Right lobe of liver (tissue), 4 donors: ENCODE measurements at regions not wholly inside any gene's neighbourhood (a gene's known extent, or its start where the extent isn't known, plus 50 kb on each side); places are given as distances from the start of the nearest gene placed in this dataset.

Experiments
- CTCF ChIP-seq, 4 donors: fragments of 200-600 bp in 3 of 4; fragments of 450-650 bp in 1 of 4; IDR thresholded peaks; one replicate each; pipeline versions ENCODE4 v1.5.1 to v1.8.0; 2016 to 2022; ENCODE audit warnings: antibody characterized with exemption in 4 of 4, mild to moderate bottlenecking in 2 of 4
- POLR2A ChIP-seq: fragments of 450-650 bp; IDR thresholded peaks from one replicate; pipeline ENCODE4 v1.6.1; 2017; ENCODE audit warnings: antibody characterized with exemption, mild to moderate bottlenecking
- donor health status: DM: no; HTN: no; CAD: no.
- donor health status: DM: no; HTN: no; CAD: no.
- donor health status: DM: no; HTN: yes; CAD: no.

- TF ChIP-seq CTCF (IDR thresholded peaks at IDR 0.05) (no peak), POLR2A (no peak)
Observed at GRCh38 chr15:66842710-66843441, 140.8 kb downstream of the SMAD6 start.
